Stomach (tissue), 4 donors: ENCODE measurements at regions not wholly inside any gene's neighbourhood (a gene's known extent, or its start where the extent isn't known, plus 50 kb on each side); places are given as distances from the start of the nearest gene placed in this dataset.

Experiments used
- EP300 ChIP-seq: sonication (generic); formaldehyde crosslinking; IDR thresholded peaks from one replicate; pipeline ENCODE4 v1.6.1; 2017; ENCODE audit warnings: antibody characterized with exemption
- POLR2A ChIP-seq, 4 donors: fragments of 450-650 bp; IDR thresholded peaks; one replicate each; pipeline ENCODE4 v1.6.1; 2016; ENCODE audit warnings: antibody characterized with exemption in 4 of 4, control low read depth in 2 of 4, mild to moderate bottlenecking in 1 of 4, moderate library complexity in 1 of 4
- POLR2AphosphoS5 ChIP-seq, 3 donors: sonication (generic); formaldehyde crosslinking; IDR thresholded peaks; one replicate each; pipeline ENCODE4 v1.6.1; 2016; ENCODE audit warnings: antibody characterized with exemption in 3 of 3
- TF ChIP-seq, protein P1 (sequence below), 7 experiments: fragments of 450-650 bp in 4 of 7; fragments of 200-600 bp in 3 of 7; sonication (generic) in 3 of 7; IDR thresholded peaks; one replicate each; pipeline ENCODE4 v1.5.1; 2016 to 2019; ENCODE audit warnings: antibody characterized with exemption in 7 of 7, control low read depth in 2 of 7, mild to moderate bottlenecking in 1 of 7

DNA sequence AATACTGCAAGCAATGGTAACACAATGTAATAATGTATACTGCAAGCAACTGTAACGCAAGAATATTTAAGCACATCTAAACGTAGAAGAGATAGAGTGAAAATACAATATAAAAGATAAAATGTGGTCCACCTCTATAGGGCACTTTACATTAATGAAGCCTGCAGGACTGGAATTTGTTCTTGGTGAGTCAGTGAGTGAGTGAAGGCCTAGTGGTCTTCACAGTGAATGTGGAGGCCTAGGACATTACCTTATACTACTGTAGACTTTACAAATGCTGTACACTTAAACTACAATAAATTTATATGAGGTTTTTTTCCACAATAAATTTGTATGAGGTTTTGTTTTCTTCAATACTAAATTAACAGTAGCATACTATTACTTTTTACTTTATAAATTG is 287.4 kb upstream of the SNX7 start:
- TF ChIP-seq, protein P1, sequence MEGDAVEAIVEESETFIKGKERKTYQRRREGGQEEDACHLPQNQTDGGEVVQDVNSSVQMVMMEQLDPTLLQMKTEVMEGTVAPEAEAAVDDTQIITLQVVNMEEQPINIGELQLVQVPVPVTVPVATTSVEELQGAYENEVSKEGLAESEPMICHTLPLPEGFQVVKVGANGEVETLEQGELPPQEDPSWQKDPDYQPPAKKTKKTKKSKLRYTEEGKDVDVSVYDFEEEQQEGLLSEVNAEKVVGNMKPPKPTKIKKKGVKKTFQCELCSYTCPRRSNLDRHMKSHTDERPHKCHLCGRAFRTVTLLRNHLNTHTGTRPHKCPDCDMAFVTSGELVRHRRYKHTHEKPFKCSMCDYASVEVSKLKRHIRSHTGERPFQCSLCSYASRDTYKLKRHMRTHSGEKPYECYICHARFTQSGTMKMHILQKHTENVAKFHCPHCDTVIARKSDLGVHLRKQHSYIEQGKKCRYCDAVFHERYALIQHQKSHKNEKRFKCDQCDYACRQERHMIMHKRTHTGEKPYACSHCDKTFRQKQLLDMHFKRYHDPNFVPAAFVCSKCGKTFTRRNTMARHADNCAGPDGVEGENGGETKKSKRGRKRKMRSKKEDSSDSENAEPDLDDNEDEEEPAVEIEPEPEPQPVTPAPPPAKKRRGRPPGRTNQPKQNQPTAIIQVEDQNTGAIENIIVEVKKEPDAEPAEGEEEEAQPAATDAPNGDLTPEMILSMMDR (IDR thresholded peaks at IDR 0.05) = no peak
- TF ChIP-seq EP300 (no peak), POLR2A (IDR thresholded peaks at IDR 0.05) (no peak), POLR2AphosphoS5 (IDR thresholded peaks at IDR 0.05) (no peak)
